ENCODE measurements at regions not wholly inside any gene's neighbourhood (a gene's known extent, or its start where the extent isn't known, plus 50 kb on each side); places are given as distances from the start of the nearest gene placed in this dataset.
A peak's percentile ranks its signal among the peaks of the same experiment; 100 is the strongest.

DNA sequence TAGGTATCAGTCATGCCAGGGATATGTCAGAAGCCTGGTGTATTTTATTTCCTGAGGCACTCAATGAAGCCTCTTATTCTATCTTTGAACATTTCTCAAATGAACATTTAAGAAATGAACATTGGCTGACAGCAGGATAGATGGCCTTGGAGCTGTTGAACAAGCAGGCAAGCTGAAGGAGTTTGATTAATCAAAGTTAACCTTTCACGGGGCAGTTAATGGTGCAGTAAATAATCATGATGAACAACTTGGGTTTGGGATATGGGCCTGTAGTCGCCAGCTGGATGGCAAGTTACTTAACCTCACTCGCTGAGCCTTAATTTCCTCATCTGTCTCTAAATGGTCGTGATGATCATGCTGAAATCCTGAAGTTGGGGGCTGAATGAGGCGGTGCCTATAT is 333.0 kb downstream of the SFMBT2 start:
- Histone ChIP-seq H2AK5ac (ENCODE audit: low read depth, low read length) (no peak overlapping the region), H3K9me3 (replicated peaks in 1 of 2; ENCODE audit: control insufficient read depth in 2 of 2, insufficient read depth in 1 of 2, low read depth in 1 of 2, low read length in 2 of 2) (no peaks in the 10 kb centered on the region), H3K79me1 (ENCODE audit: low read depth, low read length) (no peaks in the 10 kb centered on the region), H3K9ac (ENCODE audit: low read depth, low read length, poor library complexity) (no peak overlapping the region), H3K4me3 (ENCODE audit: low read length in 2 of 2) (no peak overlapping the region), H2AFZ (ENCODE audit: low read length) (no peak overlapping the region), H3K18ac (ENCODE audit: low read length) (no peak overlapping the region), H2BK12ac (ENCODE audit: low read length) (no peak overlapping the region), H3K23ac (ENCODE audit: low read depth, low read length, poor library complexity) (no peak overlapping the region), H2BK15ac (ENCODE audit: low read length) (no peak overlapping the region), H3K27ac (replicated peaks; ENCODE audit: low read length) (no peak overlapping the region), H4K8ac (ENCODE audit: low read depth, low read length) (no peak overlapping the region), H2BK120ac (ENCODE audit: low read depth, low read length) (no peak overlapping the region), H3K36me3 (replicated peaks in 1 of 2; ENCODE audit: control insufficient read depth in 2 of 2, insufficient read depth in 2 of 2, low read length in 2 of 2) (no peaks in the 10 kb centered on the region), H3K4me2 (ENCODE audit: insufficient read depth, low read length, poor library complexity, severe bottlenecking) (no peak overlapping the region), H3K4me1 (ENCODE audit: control insufficient read depth in 2 of 2, insufficient read depth in 1 of 2, low read depth in 1 of 2, low read length in 2 of 2) (peaks cover 5 to 8% of the 10 kb centered on the region in 2 donors), H3K14ac (ENCODE audit: low read length) (no peak overlapping the region), H3K27me3 (ENCODE audit: control insufficient read depth in 3 of 3, insufficient read depth in 3 of 3, low read depth in 1 of 3, low read length in 3 of 3) (no peaks in the 10 kb centered on the region), H4K91ac (ENCODE audit: low read depth, low read length, poor library complexity) (no peak overlapping the region), H3K4ac (ENCODE audit: low read length) (no peak overlapping the region), H2BK5ac (ENCODE audit: low read length) (no peak overlapping the region)
- WGBS, 2 donors (ENCODE audit: extremely low coverage in 2 of 2, insufficient read length in 2 of 2, insufficient replicate concordance in 1 of 2), result no CpG with 5 or more reads among the region's 5 CpGs
- DNase-seq (ENCODE audit: low spot score), result no peak

DNA sequence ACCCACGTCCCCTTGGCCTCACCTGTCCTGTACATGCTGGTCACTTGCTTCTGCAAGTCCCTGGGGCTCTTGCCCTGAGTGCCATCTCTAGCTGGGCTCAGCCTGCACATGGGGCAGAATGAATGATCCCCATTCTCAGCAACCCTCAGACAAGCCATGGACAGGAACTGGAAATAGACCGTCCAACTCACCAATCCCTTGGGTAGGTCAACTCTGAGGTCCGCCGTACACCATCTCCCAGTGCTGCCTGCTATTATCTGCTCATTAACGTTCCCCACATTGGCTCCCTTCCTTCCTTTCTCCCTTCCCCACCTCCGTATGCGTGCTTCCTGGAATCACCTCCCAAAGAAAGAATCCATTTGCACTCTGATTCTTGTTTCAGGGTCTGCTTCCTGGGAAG is 335.0 kb downstream of the SFMBT2 start:
- Histone ChIP-seq H2BK120ac (ENCODE audit: low read depth, low read length) (no peak overlapping the region), H3K27ac (replicated peaks; ENCODE audit: low read length) (no peak overlapping the region), H3K23ac (ENCODE audit: low read depth, low read length, poor library complexity) (no peak overlapping the region), H3K79me1 (ENCODE audit: low read depth, low read length) (no peaks in the 10 kb centered on the region), H3K14ac (ENCODE audit: low read length) (no peak overlapping the region), H3K27me3 (ENCODE audit: control insufficient read depth in 3 of 3, insufficient read depth in 3 of 3, low read depth in 1 of 3, low read length in 3 of 3) (no peaks in the 10 kb centered on the region), H3K9me3 (replicated peaks in 1 of 2; ENCODE audit: control insufficient read depth in 2 of 2, insufficient read depth in 1 of 2, low read depth in 1 of 2, low read length in 2 of 2) (peaks cover 0 to 2% of the 10 kb centered on the region in 2 donors), H3K4me2 (ENCODE audit: insufficient read depth, low read length, poor library complexity, severe bottlenecking) (no peak overlapping the region), H3K4me3 (ENCODE audit: low read length in 2 of 2) (no peak overlapping the region), H2AFZ (ENCODE audit: low read length) (no peak overlapping the region), H4K8ac (ENCODE audit: low read depth, low read length) (no peak overlapping the region), H2BK5ac (ENCODE audit: low read length) (no peak overlapping the region), H3K36me3 (replicated peaks in 1 of 2; ENCODE audit: control insufficient read depth in 2 of 2, insufficient read depth in 2 of 2, low read length in 2 of 2) (no peaks in the 10 kb centered on the region), H3K4me1 (ENCODE audit: control insufficient read depth in 2 of 2, insufficient read depth in 1 of 2, low read depth in 1 of 2, low read length in 2 of 2) (no peaks in the 10 kb centered on the region), H2BK12ac (ENCODE audit: low read length) (no peak overlapping the region), H3K4ac (ENCODE audit: low read length) (no peak overlapping the region), H4K91ac (ENCODE audit: low read depth, low read length, poor library complexity) (no peak overlapping the region), H3K9ac (ENCODE audit: low read depth, low read length, poor library complexity) (no peak overlapping the region), H2BK15ac (ENCODE audit: low read length) (no peak overlapping the region), H3K18ac (ENCODE audit: low read length) (peak overlapping the region; percentile 15), H2AK5ac (ENCODE audit: low read depth, low read length) (peak overlapping the region; percentile 71)
- no peak for DNase-seq (ENCODE audit: low spot score)
- no CpG with 5 or more reads among the region's 7 CpGs for WGBS, 2 donors (ENCODE audit: extremely low coverage in 2 of 2, insufficient read length in 2 of 2, insufficient replicate concordance in 1 of 2)

DNA sequence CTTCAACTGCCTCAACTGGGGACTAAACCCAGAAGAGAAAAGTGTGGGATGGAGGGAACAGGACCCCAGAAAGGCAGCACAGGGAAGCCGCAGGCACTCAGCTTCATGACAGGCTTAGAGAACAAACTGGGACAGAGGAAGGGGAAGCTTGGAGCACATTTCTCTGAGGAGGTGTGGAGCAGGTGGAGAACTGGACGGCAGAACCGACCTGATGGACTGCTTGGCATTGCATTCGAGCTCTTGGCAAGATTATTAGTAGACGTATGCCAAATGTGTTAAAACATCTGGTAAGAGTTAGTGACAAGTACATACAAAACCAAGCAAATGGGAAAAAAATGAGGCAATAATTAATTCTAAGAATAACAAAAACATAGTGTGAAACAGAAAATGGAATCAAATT is 335.7 kb downstream of the SFMBT2 start:
- H3K79me1 ChIP-seq (ENCODE audit: low read depth, low read length), result no peaks in the 10 kb centered on the region
- H2BK5ac ChIP-seq (ENCODE audit: low read length), result no peak overlapping the region
- H2BK15ac ChIP-seq (ENCODE audit: low read length), result no peak overlapping the region
- H2BK120ac ChIP-seq (ENCODE audit: low read depth, low read length), result no peak overlapping the region
- no peak overlapping the region for H4K91ac ChIP-seq (ENCODE audit: low read depth, low read length, poor library complexity)
- no peak overlapping the region for H3K27ac ChIP-seq (replicated peaks; ENCODE audit: low read length)
- WGBS, 2 donors (ENCODE audit: extremely low coverage in 2 of 2, insufficient read length in 2 of 2, insufficient replicate concordance in 1 of 2), result no CpG with 5 or more reads among the region's 5 CpGs
- no peak overlapping the region for H4K8ac ChIP-seq (ENCODE audit: low read depth, low read length)
- no peak overlapping the region for H3K18ac ChIP-seq (ENCODE audit: low read length)
- no peaks in the 10 kb centered on the region for H3K27me3 ChIP-seq (ENCODE audit: control insufficient read depth in 3 of 3, insufficient read depth in 3 of 3, low read depth in 1 of 3, low read length in 3 of 3)
- H3K4me1 ChIP-seq (ENCODE audit: control insufficient read depth in 2 of 2, insufficient read depth in 1 of 2, low read depth in 1 of 2, low read length in 2 of 2), result no peaks in the 10 kb centered on the region
- no peak overlapping the region for H3K4me3 ChIP-seq (ENCODE audit: low read length in 2 of 2)
- H2BK12ac ChIP-seq (ENCODE audit: low read length), result no peak overlapping the region
- peaks cover 0 to 2% of the 10 kb centered on the region in 2 donors for H3K9me3 ChIP-seq (replicated peaks in 1 of 2; ENCODE audit: control insufficient read depth in 2 of 2, insufficient read depth in 1 of 2, low read depth in 1 of 2, low read length in 2 of 2)
- no peak overlapping the region for H3K4ac ChIP-seq (ENCODE audit: low read length)
- H3K4me2 ChIP-seq (ENCODE audit: insufficient read depth, low read length, poor library complexity, severe bottlenecking), result no peak overlapping the region
- H3K23ac ChIP-seq (ENCODE audit: low read depth, low read length, poor library complexity), result no peak overlapping the region
- no peaks in the 10 kb centered on the region for H3K36me3 ChIP-seq (replicated peaks in 1 of 2; ENCODE audit: control insufficient read depth in 2 of 2, insufficient read depth in 2 of 2, low read length in 2 of 2)
- H2AK5ac ChIP-seq (ENCODE audit: low read depth, low read length), result no peak overlapping the region
- no peak overlapping the region for H2AFZ ChIP-seq (ENCODE audit: low read length)
- no peak overlapping the region for H3K9ac ChIP-seq (ENCODE audit: low read depth, low read length, poor library complexity)
- no peak for DNase-seq (ENCODE audit: low spot score)
- no peak overlapping the region for H3K14ac ChIP-seq (ENCODE audit: low read length)

DNA sequence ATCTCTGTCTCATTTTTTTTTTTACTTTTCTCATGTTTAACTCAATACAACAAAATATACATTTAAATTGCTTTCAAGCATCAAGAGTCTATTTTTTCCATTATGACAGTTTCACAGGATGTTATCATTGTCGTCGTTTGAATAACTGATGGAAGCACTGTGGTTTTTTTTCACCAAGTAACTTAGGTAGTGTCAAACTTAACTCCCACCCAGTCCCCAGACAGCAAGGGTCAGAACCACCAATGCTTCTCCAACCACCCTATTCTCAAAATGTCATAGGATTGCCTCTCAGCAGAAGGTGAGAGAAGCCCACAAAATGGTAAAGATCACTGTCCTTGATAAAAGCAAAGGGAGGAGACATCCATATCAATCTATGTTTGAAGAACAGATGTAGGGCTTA is 339.4 kb downstream of the SFMBT2 start:
- no peak for DNase-seq (ENCODE audit: low spot score)
- no peak overlapping the region for H3K14ac ChIP-seq (ENCODE audit: low read length)
- no peak overlapping the region for H2BK5ac ChIP-seq (ENCODE audit: low read length)
- no peaks in the 10 kb centered on the region for H3K79me1 ChIP-seq (ENCODE audit: low read depth, low read length)
- no peak overlapping the region for H4K91ac ChIP-seq (ENCODE audit: low read depth, low read length, poor library complexity)
- H3K36me3 ChIP-seq (replicated peaks in 1 of 2; ENCODE audit: control insufficient read depth in 2 of 2, insufficient read depth in 2 of 2, low read length in 2 of 2), result no peaks in the 10 kb centered on the region
- H3K4ac ChIP-seq (ENCODE audit: low read length), result no peak overlapping the region
- H2BK15ac ChIP-seq (ENCODE audit: low read length), result no peak overlapping the region
- H3K27ac ChIP-seq (replicated peaks; ENCODE audit: low read length), result no peak overlapping the region
- H2AFZ ChIP-seq (ENCODE audit: low read length), result no peak overlapping the region
- no CpG with 5 or more reads among the region's 2 CpGs for WGBS, 2 donors (ENCODE audit: extremely low coverage in 2 of 2, insufficient read length in 2 of 2, insufficient replicate concordance in 1 of 2)
- no peak overlapping the region for H3K4me2 ChIP-seq (ENCODE audit: insufficient read depth, low read length, poor library complexity, severe bottlenecking)
- no peaks in the 10 kb centered on the region for H3K4me1 ChIP-seq (ENCODE audit: control insufficient read depth in 2 of 2, insufficient read depth in 1 of 2, low read depth in 1 of 2, low read length in 2 of 2)
- H3K4me3 ChIP-seq (ENCODE audit: low read length in 2 of 2), result no peak overlapping the region
- H3K9ac ChIP-seq (ENCODE audit: low read depth, low read length, poor library complexity), result no peak overlapping the region
- H3K27me3 ChIP-seq (ENCODE audit: control insufficient read depth in 3 of 3, insufficient read depth in 3 of 3, low read depth in 1 of 3, low read length in 3 of 3), result no peaks in the 10 kb centered on the region
- H4K8ac ChIP-seq (ENCODE audit: low read depth, low read length), result no peak overlapping the region
- no peak overlapping the region for H2AK5ac ChIP-seq (ENCODE audit: low read depth, low read length)
- H3K23ac ChIP-seq (ENCODE audit: low read depth, low read length, poor library complexity), result no peak overlapping the region
- no peak overlapping the region for H2BK120ac ChIP-seq (ENCODE audit: low read depth, low read length)
- H2BK12ac ChIP-seq (ENCODE audit: low read length), result no peak overlapping the region
- H3K9me3 ChIP-seq (replicated peaks in 1 of 2; ENCODE audit: control insufficient read depth in 2 of 2, insufficient read depth in 1 of 2, low read depth in 1 of 2, low read length in 2 of 2), result peaks cover 0 to 2% of the 10 kb centered on the region in 2 donors
- H3K18ac ChIP-seq (ENCODE audit: low read length), result no peak overlapping the region

Data from neuronal stem cell (in vitro differentiated cells).